ENCODE measurements at regions not wholly inside any gene's neighbourhood (a gene's known extent, or its start where the extent isn't known, plus 50 kb on each side); places are given as distances from the start of the nearest gene placed in this dataset.
"Not testable (repeated sequence)": the region's sequence is repeated elsewhere in the genome, so short reads cannot be mapped to it uniquely, and the experiment has no call there.

- no peak for DNase-seq
Measured at GRCh38 chr11:39120890-39121289, 2338.6 kb downstream of the LRRC4C start.

- no peak for DNase-seq
Measured at GRCh38 chr11:39113606-39114005, 2345.8 kb downstream of the LRRC4C start.

- DNase-seq: no peak
Measured at GRCh38 chr11:39102236-39102635, 2357.2 kb downstream of the LRRC4C start.

- DNase-seq: no peak
Measured at GRCh38 chr11:39078465-39078864, 2381.0 kb downstream of the LRRC4C start.

- no peak for DNase-seq
Measured at GRCh38 chr11:39037611-39038010, 2421.8 kb downstream of the LRRC4C start.

GRCh38 chr11:39036021-39036420, 2423.4 kb downstream of the LRRC4C start:
- DNase-seq: no peak

GRCh38 chr11:39021539-39021938, 2423.5 kb upstream of the RAG2 start:
- DNase-seq: no peak

- no peak for DNase-seq
Measured at GRCh38 chr11:39011797-39012196, 2413.8 kb upstream of the RAG2 start.

- no peak for DNase-seq
Measured at GRCh38 chr11:38990841-38991240, 2392.8 kb upstream of the RAG2 start.

GRCh38 chr11:38990139-38990538, 2392.1 kb upstream of the RAG2 start:
- DNase-seq: no peak

- DNase-seq: no peak
Measured at GRCh38 chr11:38988908-38989307, 2390.9 kb upstream of the RAG2 start.

- no peak for DNase-seq
Measured at GRCh38 chr11:38972220-38972619, 2374.2 kb upstream of the RAG2 start.

- no peak for DNase-seq
Measured at GRCh38 chr11:38971141-38971540, 2373.1 kb upstream of the RAG2 start.

GRCh38 chr11:38968951-38969350, 2370.9 kb upstream of the RAG2 start:
- DNase-seq: no peak

GRCh38 chr11:38952698-38953097, 2354.7 kb upstream of the RAG2 start:
- no peak for DNase-seq

- DNase-seq: no peak
Measured at GRCh38 chr11:38950867-38951266, 2352.8 kb upstream of the RAG2 start.

- DNase-seq: no peak
Measured at GRCh38 chr11:38948392-38948791, 2350.4 kb upstream of the RAG2 start.

GRCh38 chr11:38937709-38938108, 2339.7 kb upstream of the RAG2 start:
- no peak for DNase-seq

GRCh38 chr11:38935941-38936340, 2337.9 kb upstream of the RAG2 start:
- DNase-seq: no peak

- no peak for DNase-seq
Measured at GRCh38 chr11:38927993-38928392, 2330.0 kb upstream of the RAG2 start.

GRCh38 chr11:38924644-38925043, 2326.6 kb upstream of the RAG2 start:
- no peak for DNase-seq

- no peak for DNase-seq
Measured at GRCh38 chr11:38900211-38900610, 2302.2 kb upstream of the RAG2 start.

GRCh38 chr11:38894201-38894600, 2296.2 kb upstream of the RAG2 start:
- DNase-seq: not testable (repeated sequence)

- no peak for DNase-seq
Measured at GRCh38 chr11:38884145-38884865, 2286.3 kb upstream of the RAG2 start.

GRCh38 chr11:38867338-38867737, 2269.3 kb upstream of the RAG2 start:
- DNase-seq: no peak
